DOHH2 (cell line): ENCODE measurements at regions not wholly inside any gene's neighbourhood (a gene's known extent, or its start where the extent isn't known, plus 50 kb on each side); places are given as distances from the start of the nearest gene placed in this dataset.

ENCODE experiments used
- H3F3A ChIP-seq: fragments of 200-600 bp; sonication (generic), shearing (Covaris generic); 2 replicates; pipeline ENCODE4 v1.6.0; 2016; ENCODE audit warnings: antibody characterized with exemption, mild to moderate bottlenecking; ENCODE audit not compliant: control insufficient read depth, insufficient read depth
- H3K27ac ChIP-seq: fragments of 200-600 bp; sonication (generic); 2 replicates; pipeline ENCODE4 v1.5.1; 2014; ENCODE audit warnings: low read depth, mild to moderate bottlenecking, low read length, moderate library complexity
- H3K27me3 ChIP-seq: fragments of 200-600 bp; sonication (generic); 2 replicates; pipeline ENCODE4 v1.6.1; 2014; ENCODE audit warnings: mild to moderate bottlenecking, low read length, mixed read lengths; ENCODE audit not compliant: control insufficient read depth
- H3K36me3 ChIP-seq: fragments of 200-600 bp; sonication (generic); 2 replicates; pipeline ENCODE4 v1.6.1; 2014; ENCODE audit warnings: mild to moderate bottlenecking, low read length, moderate library complexity, mixed read lengths; ENCODE audit not compliant: control insufficient read depth
- H3K4me1 ChIP-seq: fragments of 200-600 bp; sonication (generic); 2 replicates; pipeline ENCODE4 v1.6.1; 2014; ENCODE audit warnings: mild to moderate bottlenecking, low read length, mixed read lengths; ENCODE audit not compliant: control insufficient read depth
- H3K4me2 ChIP-seq: fragments of 200-600 bp; sonication (generic); 2 replicates; pipeline ENCODE4 v1.6.0; 2014; ENCODE audit warnings: mild to moderate bottlenecking, low read length, moderate library complexity
- H3K4me3 ChIP-seq: fragments of 200-600 bp; sonication (generic); 2 replicates; pipeline ENCODE4 v1.5.1; 2014; ENCODE audit warnings: mild to moderate bottlenecking, low read length, mixed read lengths
- H3K79me2 ChIP-seq: fragments of 200-600 bp; sonication (generic); 2 replicates; pipeline ENCODE4 v1.6.1; 2014; ENCODE audit warnings: mild to moderate bottlenecking, low read length, mixed read lengths; ENCODE audit not compliant: control insufficient read depth
- H3K9me2 ChIP-seq: fragments of 200-600 bp; sonication (generic); replicated peaks from 2 replicates; pipeline ENCODE4 v1.6.1; 2014; ENCODE audit warnings: mild to moderate bottlenecking, low read length, mixed read lengths; ENCODE audit not compliant: control insufficient read depth
- H3K9me3 ChIP-seq: fragments of 200-600 bp; sonication (generic); 2 replicates; pipeline ENCODE4 v1.6.1; 2014; ENCODE audit warnings: antibody characterized with exemption, low read length, mixed read lengths; ENCODE audit not compliant: control insufficient read depth, insufficient read depth
- H4K20me1 ChIP-seq: fragments of 200-600 bp; sonication (generic); 2 replicates; pipeline ENCODE4 v1.6.0; 2014; ENCODE audit warnings: low read depth, mild to moderate bottlenecking, antibody characterized with exemption, low read length, moderate library complexity; ENCODE audit not compliant: control insufficient read depth, insufficient read depth
- CTCF ChIP-seq: fragments of 200-600 bp; sonication (generic); IDR thresholded peaks from one replicate; pipeline ENCODE4 v1.5.1; 2014; ENCODE audit warnings: antibody characterized with exemption, mild to moderate bottlenecking, low read depth, low read length; ENCODE audit not compliant: poor library complexity, severe bottlenecking
- EZH2phosphoT487 ChIP-seq: fragments of 200-600 bp; sonication (generic); IDR thresholded peaks from 2 replicates; pipeline ENCODE4 v1.6.1; 2017; ENCODE audit warnings: borderline replicate concordance, mild to moderate bottlenecking, antibody characterized with exemption, low read length, moderate library complexity, mixed read lengths

GRCh38 chr1:211183747-211184313 is 49.9 kb upstream of the KCNH1 start:
- Histone ChIP-seq H3K79me2 (no peaks in the 10 kb centered on the region), H3K9me2 (no peaks in the 10 kb centered on the region), H3K4me3 (no peak overlapping the region), H4K20me1 (no peaks in the 10 kb centered on the region), H3F3A (no peaks in the 10 kb centered on the region), H3K27me3 (peaks cover 4% of the 10 kb centered on the region; the same call in 1 of the 2 replicates), H3K27ac (no peak overlapping the region), H3K9me3 (no peaks in the 10 kb centered on the region), H3K36me3 (no peaks in the 10 kb centered on the region), H3K4me1 (peaks cover 8% of the 10 kb centered on the region), H3K4me2 (no peak overlapping the region)
- TF ChIP-seq EZH2phosphoT487 = no peak
- no peak for TF ChIP-seq CTCF
